GM19395 (cell line): ENCODE measurements at regions not wholly inside any gene's neighbourhood (a gene's known extent, or its start where the extent isn't known, plus 50 kb on each side); places are given as distances from the start of the nearest gene placed in this dataset.
A peak's percentile ranks its signal among the peaks of the same experiment; 100 is the strongest.
"Not testable (repeated sequence)": the region's sequence is repeated elsewhere in the genome, so short reads cannot be mapped to it uniquely, and the experiment has no call there.

ENCODE experiments used
- ATAC-seq: cut with Tn5 transposase; IDR thresholded peaks from one replicate; pipeline ENCODE4 v1.9.1; 2021; ENCODE audit warnings: mild to moderate bottlenecking, moderate library complexity; ENCODE audit not compliant: unreplicated experiment

DNA sequence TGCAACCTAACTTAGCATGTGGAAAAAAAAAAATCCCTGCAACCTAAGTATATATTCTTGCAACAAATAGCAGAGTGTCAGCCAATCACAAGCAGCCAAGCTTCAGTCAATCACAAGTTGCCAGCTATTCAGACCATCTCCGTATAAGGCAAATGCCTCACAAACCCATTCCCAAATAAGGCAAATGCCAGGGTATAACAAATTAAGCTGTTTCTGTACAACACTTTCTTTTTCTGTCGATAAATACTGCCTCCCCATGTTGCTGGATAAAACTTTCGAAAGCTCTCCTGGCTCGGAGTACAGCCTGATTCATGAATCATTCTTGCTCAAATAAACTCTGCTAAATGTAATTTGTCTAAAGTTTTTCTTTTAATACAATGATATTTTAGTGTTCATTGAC lies 460.7 kb upstream of the SMIM31 start:
- ATAC-seq: no peak

DNA sequence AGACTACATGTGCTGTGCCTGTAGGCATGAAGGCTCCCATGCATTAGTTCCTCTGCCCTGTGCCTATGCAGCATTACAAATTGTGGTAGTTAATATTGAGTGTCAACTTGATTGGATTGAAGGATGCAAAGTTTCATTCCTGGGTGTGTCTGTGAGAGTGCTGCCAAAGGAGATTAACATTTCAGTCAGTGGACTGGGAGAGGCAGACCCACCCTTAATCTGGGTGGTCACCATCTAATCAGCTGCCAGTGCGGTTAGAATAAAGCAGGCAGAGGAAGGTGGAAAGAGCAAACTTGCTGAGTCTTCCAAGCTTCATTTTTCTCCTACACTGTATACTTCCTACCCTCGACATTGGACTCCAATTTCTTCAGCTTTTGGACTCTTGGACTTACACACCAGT lies 460.2 kb upstream of the SMIM31 start:
- no peak for ATAC-seq

DNA sequence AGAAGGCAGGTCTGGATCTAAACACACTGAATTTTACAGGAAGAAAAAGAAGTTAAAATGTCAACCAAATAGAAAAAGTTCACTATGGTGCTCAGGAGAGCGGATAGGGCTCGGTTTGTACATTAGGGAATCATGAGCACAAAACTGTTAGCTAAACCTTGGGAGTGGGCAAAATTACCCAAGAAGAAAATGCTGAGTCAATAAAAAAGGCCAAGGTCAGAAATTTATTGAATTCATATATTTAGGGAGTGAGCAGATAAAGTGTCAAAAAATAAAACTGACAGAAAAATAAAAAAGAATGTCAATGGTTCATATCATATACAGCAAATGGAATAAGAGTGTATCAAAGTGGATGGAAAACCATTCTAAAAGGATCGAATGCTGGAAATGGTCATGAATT lies 452.5 kb upstream of the SMIM31 start:
- no peak for ATAC-seq

DNA sequence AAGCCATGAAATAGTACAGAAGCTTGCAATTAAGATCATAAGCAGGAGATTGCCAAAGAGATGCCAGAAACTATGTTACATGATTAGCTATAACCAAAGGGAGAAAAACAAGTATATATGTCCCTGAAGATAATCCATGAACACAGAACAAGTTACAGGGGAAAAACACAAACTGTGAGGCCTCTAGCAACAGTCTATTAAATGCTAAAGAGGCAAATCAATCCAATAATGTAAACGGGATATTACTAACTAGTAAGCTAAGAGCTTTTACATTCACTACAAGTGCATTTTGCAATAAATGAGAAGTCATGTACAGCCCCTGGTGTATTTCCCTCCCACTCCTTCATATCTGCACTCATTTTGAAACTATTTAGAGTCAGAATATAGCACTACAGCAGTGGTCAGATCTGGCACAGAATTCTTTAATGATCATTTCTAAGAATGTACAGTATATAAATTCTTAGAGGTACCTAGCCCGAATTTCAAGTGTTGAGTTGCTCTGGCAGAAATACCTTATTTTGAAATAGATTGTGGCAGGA lies 449.8 kb upstream of the SMIM31 start:
- peak; percentile 68 for ATAC-seq

DNA sequence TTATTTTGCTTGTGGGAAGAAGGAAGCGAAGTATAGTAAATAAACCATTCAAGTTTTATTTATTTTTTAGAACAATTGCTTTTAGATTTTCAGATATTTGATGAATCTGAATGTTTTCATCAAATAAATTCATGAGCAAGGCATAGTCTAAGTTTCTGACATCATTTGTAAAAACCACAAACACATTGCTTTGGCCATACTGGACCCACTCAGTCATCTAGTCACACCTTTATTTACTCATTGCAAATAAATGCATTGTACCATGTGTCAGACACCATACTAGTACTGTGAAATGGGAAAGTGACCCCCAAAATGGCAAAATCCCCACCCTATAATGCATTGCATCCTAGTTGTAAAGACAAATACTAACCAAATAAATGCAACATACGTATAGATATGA lies 449.1 kb upstream of the SMIM31 start:
- ATAC-seq: no peak

DNA sequence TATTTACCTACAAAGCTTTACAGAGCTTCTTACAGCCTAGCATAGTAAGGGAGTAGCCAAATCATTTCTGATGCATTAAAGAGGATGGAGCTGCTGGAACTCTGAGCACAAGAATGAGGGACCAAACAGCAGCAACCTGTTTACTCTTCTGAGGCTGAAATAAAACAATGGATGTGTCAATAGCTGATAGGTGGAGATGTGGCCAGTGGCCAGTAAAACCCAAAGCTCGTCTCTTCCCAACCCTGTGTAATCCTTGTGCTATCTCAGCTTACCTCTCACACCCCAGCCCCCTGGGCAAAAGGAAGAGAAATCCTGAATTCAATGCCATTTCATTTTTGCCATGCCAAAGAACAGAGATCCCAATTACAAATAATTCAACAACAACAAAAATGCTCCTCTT lies 446.7 kb upstream of the SMIM31 start:
- ATAC-seq: no peak

DNA sequence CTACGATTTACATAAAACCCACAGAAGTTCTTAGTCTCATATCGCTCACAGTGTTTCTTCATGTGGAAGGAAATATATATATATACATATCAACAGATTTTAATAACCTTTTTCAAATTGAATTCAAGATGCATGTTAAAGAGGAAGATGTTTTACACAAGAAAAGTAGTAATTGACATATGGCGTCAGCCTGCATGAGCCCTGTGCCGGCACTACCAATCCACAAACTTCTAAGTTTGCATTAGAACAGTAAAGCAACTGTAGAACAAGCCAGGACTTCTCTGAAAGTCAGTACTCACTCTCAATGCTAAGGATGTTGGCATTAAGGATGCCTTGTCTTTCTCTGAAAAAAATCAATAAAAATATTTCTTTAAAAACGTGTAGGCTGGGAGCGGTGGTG lies 441.3 kb upstream of the SMIM31 start:
- ATAC-seq: no peak

DNA sequence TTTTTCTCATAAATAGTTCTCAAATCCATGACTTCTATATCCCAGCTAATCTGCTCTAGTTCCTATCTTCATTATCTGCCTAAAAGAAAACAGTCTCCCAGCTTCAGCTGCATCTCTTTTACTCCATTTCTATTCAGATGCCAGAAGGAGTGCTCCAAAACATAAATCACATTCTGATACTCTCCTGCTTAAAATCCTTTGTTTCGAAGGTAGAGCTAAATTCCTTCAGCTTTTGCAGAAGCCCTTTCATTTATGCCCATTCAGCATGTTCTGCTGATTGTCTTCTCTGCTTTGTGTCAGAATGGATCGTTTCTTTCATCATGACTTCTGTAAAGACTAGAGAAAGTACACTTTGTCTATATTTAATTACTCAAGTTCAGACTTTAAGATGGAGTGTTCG lies 440.1 kb upstream of the SMIM31 start:
- no peak for ATAC-seq

DNA sequence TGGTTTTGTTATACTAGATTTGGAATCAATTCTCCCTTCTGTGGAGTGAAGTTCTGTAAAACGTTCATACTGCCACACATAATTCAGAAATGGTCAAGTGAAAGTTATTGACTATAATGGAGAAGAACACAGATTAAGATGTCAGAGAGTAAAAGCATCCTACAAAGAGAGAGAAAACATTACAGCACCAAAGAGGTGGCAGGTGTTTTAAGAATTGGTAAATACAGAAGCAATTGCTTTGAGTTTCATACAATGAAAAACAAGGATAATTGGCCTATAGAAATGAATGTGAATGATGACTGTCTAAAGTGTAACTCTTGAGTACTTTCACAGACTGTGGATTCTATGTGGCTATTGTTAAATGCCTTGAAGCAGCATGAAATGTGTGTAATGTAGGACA lies 435.6 kb upstream of the SMIM31 start:
- ATAC-seq: no peak

DNA sequence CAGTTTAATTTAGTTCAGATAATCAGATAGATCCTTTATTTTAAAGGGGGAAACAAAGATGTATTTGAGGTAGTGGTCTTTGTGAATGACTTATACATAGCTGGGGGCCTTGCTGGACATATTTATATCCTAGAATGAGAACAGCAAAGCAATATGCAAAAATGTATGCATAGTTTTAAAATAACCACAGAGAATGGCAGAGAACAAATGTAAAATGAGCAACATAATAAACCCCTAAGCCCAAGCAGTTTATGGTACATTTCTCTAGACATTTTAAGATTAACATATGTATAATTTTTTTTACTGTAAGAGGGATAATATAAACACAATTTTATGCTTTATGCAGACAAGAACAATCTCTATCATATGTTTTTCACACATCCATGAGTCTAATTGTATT lies 434.2 kb upstream of the SMIM31 start:
- ATAC-seq: no peak

DNA sequence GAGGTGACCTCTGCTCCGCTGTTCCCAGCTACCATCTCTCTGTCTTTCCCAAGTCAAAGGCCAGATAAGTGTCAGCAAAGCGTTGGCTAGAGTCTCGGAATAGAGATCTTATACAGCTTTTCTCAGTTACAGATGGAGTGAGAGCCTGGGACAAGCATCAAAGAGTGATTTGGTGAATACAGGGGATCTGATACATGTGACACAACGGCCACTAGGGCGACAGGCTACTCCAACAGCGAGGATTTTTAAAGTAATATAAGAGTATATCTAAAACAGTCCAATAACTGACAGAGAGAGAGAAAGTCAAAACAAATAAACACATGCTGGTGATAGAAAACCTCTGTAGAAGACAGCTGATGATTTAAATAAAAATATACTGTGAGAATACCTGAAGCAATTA lies 433.1 kb upstream of the SMIM31 start:
- no peak for ATAC-seq

DNA sequence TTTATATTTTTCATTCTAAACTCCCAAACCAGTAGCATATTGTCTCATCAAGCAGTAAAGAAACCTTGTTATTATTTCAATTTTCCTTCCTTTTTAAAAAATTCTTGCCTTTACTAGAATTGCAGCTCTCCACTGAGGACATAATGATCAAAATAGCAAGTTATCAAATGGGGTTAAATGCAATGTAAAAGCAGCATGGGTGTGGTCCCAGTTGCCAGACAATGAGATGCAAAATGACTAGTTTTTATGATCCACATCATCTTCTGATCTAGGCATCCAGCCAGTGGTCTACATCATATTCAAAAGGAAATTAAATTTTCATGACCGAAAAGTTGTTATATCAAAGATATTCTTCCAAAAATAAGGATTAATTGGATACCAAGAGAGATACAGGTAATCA lies 427.9 kb upstream of the SMIM31 start:
- ATAC-seq: no peak

DNA sequence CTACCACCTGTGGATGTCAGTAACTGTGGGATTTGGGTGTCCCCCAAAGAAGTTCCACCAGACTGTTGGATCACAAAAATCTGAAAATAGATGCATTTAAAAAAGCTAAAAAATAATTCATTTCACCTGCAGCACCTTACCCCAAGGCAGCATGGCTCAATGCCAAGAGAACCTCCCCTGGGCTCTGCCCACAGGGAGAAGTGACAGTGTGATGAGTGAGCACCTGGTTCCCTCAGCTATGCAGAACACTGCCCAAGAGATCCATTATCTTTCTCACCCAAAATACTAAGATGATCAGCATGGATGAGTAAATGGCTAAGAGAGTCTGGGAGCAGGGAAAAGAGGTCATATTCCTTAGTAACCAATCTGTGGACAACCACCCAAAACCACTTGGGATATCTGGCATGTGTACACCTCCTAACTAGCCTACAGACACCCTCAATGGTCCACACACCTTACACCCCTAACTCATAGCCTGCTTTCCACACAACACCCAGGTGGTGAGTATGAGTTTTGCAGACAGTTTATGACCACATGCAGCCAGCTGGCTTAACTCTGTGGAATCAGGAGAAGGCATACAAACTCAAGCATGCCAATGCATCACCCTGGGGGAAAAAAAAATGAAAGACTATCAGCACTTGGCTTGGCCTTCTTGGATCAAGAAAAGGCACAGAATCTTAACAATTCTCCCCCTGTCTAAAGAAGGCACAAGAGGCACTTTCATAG lies 416.5 kb upstream of the SMIM31 start:
- ATAC-seq: no peak

DNA sequence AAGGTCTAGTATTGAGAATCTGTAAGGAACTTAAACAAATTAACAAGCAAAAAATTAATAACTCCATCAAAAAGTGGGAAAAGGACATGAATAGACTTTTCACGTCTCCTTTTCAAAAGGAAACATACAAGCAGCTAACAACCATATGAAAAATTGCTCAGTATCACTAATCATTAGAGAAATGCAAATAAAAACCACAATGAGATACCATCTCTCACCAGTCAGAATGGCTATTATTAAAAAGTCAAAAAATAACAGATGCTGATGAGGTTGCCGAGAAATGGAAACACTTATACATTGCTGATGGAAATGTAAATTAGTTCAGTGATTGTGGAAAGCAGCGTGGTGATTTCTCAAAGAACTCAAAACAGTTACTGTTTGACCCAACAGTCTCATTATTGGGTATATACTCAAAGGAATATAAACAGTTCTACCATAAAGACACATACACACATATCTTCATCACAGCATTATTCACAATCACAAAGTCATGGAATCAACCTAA lies 410.4 kb upstream of the SMIM31 start:
- ATAC-seq: no peak

DNA sequence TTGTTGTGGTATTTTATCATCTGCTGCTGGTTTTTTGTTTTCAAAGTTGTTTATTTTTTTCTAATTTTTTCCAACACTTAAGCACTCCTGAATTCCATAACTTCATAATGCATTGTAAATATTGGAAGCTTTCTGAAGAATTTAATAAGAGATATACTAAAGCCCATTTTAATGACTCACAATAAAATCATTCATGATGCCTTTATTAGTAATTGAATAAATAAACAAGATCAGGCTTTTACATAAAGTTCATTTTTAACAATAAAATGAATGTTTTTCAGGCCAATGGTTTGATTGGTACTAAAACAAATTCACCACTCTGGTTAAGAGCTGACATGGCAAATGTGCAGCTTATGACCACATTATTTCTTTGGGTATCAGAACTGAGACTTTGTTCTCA lies 408.2 kb upstream of the SMIM31 start:
- no peak for ATAC-seq

DNA sequence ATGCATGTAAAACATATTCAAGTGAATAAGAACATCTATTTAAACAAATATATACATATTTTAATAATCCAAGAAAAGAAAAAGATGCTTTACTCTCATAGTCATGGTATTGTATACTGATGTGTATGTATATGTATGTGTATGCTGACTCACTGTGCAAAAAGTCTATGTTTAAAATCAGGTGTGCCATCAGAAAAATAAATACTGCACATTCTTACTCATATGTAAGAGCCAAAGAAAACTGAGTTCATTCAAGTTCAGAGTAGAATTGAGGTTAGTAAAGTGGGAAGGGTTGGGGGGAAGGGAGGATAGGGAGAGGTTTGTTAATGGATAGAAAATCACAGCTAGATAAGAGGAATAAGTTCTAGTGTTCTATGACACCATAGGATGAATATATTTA lies 403.9 kb upstream of the SMIM31 start:
- ATAC-seq: no peak

DNA sequence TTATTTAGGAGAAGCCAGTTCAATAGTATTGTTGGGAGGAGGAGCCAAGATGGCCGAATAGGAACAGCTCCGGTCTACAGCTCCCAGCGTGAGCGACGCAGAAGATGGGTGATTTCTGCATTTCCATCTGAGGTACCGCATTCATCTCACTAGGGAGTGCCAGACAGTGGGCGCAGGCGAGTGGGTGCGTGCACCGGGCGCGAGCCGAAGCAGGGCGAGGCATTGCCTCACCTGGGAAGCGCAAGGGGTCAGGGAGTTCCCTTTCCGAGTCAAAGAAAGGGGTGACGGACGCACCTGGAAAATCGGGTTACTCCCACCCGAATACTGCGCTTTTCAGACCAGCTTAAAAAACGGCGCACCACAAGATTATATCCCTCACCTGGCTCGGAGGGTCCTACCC lies 403.2 kb upstream of the SMIM31 start:
- not testable (repeated sequence) for ATAC-seq

DNA sequence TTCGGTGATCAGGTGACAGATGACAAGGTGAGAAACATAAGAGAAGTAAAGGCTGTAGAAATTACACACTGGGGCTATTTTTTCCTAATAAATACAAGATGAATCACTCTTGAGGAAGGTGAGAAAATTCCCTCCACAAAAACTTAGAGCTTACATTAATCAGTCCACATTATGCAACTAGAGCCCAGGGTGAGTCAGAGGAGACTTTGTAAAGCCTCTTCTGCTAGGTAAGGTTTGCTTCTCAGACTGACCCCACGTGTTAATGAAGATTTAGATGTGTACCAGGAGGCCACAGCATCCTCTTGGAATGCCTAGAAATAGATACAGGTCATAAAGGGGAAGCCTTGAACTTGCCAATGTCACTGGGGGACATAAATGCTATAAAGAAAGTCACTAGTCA lies 396.0 kb upstream of the SMIM31 start:
- no peak for ATAC-seq

DNA sequence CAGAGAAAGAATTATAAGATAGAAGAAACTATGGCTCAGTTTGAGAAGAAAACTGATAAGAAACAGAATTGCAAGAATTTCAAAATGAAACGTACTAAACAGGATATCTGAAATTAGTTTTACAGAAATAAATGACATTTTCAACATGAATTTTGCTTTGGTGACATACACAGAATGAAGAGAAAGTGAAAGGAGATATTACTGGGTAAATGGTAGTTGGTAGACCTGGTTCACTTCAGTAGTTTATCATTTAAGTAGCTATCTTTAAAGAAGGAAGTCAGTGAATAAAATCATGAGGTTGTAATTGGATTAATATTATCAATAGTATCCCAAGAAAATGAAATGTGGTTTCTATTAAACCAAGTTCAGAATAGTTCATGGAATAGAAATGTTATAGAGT lies 395.5 kb upstream of the SMIM31 start:
- no peak for ATAC-seq

DNA sequence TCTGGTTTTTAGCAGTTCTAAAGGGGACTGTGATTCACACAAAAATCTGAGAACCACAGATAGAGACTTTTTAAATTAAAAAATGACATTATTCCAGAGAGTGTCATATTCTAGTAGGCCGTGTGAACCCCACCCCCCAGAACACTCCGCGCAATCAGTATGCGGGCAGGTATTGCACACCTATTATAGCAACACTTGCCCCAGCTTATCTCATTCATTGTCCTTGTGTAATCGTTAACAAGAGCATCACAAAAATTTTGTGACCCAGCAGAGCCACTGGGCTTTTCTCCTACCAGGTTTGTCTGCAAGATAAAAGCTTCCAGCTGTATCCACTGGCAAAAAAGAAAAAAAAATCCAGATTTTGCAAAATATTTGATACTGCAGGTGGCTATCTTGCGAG lies 394.1 kb upstream of the SMIM31 start:
- no peak for ATAC-seq

DNA sequence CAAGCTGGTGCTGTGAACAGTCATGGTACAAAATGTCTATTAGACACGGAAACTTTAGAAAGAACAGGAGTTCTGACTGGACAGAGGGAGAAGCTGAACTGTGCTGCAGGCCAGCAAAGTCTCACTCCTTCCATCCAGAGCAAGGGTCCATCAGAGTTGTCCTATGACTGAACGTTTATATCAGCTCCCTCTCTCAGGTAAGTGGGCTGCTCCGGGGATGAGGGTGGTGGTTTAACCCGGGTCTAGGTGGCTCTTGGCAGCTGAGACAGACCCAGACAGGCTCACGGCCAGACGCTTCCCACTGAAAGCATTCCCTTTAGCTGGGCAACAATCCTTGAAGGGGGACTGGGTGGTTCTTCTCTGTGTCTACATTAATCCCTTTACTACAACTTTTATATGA lies 385.0 kb upstream of the SMIM31 start:
- ATAC-seq: no peak

DNA sequence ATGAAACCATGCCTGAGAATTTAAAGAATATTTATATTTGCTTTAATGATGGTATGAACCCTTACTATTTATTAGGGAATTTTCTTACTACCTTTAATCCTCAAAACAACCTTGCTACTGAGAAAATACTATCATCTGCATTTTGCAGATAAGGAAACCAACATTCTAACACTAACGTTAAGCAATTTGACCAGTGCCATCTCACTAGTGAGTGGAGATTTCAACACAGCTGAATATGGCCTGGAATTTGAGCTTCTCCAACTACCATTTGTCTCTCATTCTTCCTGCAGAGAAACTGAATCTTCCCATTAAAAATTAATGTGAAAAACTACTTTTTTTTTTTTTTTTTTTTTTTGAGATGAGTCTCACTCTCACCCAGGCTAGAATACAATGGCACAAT lies 380.9 kb upstream of the SMIM31 start:
- no peak for ATAC-seq

DNA sequence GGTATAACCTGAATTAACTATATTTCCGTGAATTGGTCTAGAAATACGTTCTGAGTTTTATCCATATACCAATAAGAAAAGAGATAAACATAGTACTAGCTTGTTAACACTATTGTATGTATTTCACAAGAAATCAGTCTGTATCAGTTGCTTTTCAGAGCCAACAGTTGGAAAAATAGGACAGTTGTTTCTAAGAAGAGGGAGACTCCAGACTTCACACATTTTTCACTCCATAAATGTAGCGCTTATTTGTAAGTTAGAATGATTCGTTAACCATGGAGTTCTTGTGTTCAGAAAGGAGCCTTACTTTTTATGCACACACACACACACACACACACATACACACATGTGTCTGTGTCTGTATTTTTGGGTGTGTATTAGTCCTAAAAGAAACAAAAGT lies 376.7 kb upstream of the SMIM31 start:
- no peak for ATAC-seq
